A549 (cell line): ENCODE measurements at regions not wholly inside any gene's neighbourhood (a gene's known extent, or its start where the extent isn't known, plus 50 kb on each side); places are given as distances from the start of the nearest gene placed in this dataset.

Experiments
- ATAC-seq, 2 experiments: fragments of 200-7000 bp in 1 of 2; fragments of >200 bp in 1 of 2; cut with Nextera tagmentation in 1 of 2; cut with Tn5 transposase in 1 of 2; 3 replicates each; pipeline versions ENCODE4 v1.8.0 to v1.9.1; 2018 to 2020; ENCODE audit warnings: mild to moderate bottlenecking in 1 of 2, moderate library complexity in 1 of 2
- CTCF ChIA-PET: fragments of 300-600 bp; sonication (Branson Sonifier 250); formaldehyde crosslinking; extraction: SDS; loops from one replicate; lab custom pipeline; 2021; ENCODE audit warnings: antibody characterized with exemption, inconsistent platforms; lab: Yijun Ruan, JAX
- POLR2A ChIA-PET: fragments of 350-600 bp; formaldehyde crosslinking; extraction: SDS; loops from one replicate; lab custom pipeline; 2021; ENCODE audit warnings: antibody characterized with exemption, inconsistent platforms; lab: Yijun Ruan, JAX
- DNase-seq, 2 experiments: peaks; one replicate each; pipeline versions ENCODE4 v3.0.0 to v3.0.0-alpha.2; 2011 to 2016; ENCODE audit warnings: low read depth in 1 of 2, low spot score in 1 of 2
- FAIRE-seq: peaks from 2 replicates; lab custom pipeline; 2011; peaks lifted over from hg19 to GRCh38; lab: Jason Lieb, UNC
- H3K27ac ChIP-seq, 2 experiments: fragments of >200 bp; sonication (Bioruptor Twin); formaldehyde crosslinking; 3 replicates each; pipeline ENCODE4 v1.5.1; 2016 to 2017
- H3K4me1 ChIP-seq: fragments of >200 bp; sonication (Bioruptor Twin); formaldehyde crosslinking; 3 replicates; pipeline ENCODE4 v1.6.1; 2016
- H3K4me2 ChIP-seq: fragments of >200 bp; sonication (Bioruptor Twin); formaldehyde crosslinking; 3 replicates; pipeline ENCODE4 v1.6.1; 2016
- H3K4me3 ChIP-seq: fragments of >200 bp; sonication (Bioruptor Twin); formaldehyde crosslinking; 3 replicates; pipeline ENCODE4 v1.5.1; 2016
- H3K9me3 ChIP-seq: fragments of >200 bp; sonication (Bioruptor Twin); formaldehyde crosslinking; 3 replicates; pipeline ENCODE4 v1.6.1; 2016
- CEBPB ChIP-seq, 2 experiments: fragments of >200 bp in 1 of 2; sonication (Bioruptor Twin) in 1 of 2; formaldehyde crosslinking in 1 of 2; IDR thresholded peaks; 2 replicates each; pipeline ENCODE4 v1.6.1; 2012 to 2016
- EHMT2 ChIP-seq: fragments of 200-600 bp; sonication (generic); IDR thresholded peaks from 2 replicates; pipeline ENCODE4 v1.6.1; 2016; ENCODE audit warnings: antibody characterized with exemption, low read depth, mild to moderate bottlenecking, moderate library complexity
- ESRRA ChIP-seq: fragments of 150-350 bp; IDR thresholded peaks from 2 replicates; pipeline ENCODE4 v1.6.1; 2014; ENCODE audit warnings: mild to moderate bottlenecking, low read length, borderline replicate concordance
- FOSB ChIP-seq: fragments of 250-450 bp; sonication (Bioruptor Pico); IDR thresholded peaks from 2 replicates; pipeline ENCODE4 v1.5.0; 2020; ENCODE audit warnings: mild to moderate bottlenecking, moderate library complexity
- HDAC2 ChIP-seq: fragments of 200-600 bp; sonication (generic); IDR thresholded peaks from 2 replicates; pipeline ENCODE4 v1.6.1; 2016
- HEYL ChIP-seq: fragments of 250-450 bp; sonication (Bioruptor Pico); IDR thresholded peaks from 2 replicates; pipeline ENCODE4 v1.8.0; 2021; ENCODE audit warnings: mild to moderate bottlenecking, moderate library complexity
- HOXA7 ChIP-seq: fragments of 250-450 bp; sonication (Bioruptor Pico); IDR thresholded peaks from 2 replicates; pipeline ENCODE4 v1.5.0; 2020; ENCODE audit warnings: mild to moderate bottlenecking, moderate library complexity
- HOXB5 ChIP-seq: fragments of 250-450 bp; sonication (Bioruptor Pico); IDR thresholded peaks from 2 replicates; pipeline ENCODE4 v1.5.0; 2020; ENCODE audit warnings: mild to moderate bottlenecking, moderate library complexity
- JUNB ChIP-seq: fragments of >200 bp; sonication (Bioruptor Twin); formaldehyde crosslinking; IDR thresholded peaks from 2 replicates; pipeline ENCODE4 v1.6.1; 2016
- KDM1A ChIP-seq: fragments of 200-600 bp; sonication (generic); IDR thresholded peaks from 2 replicates; pipeline ENCODE4 v1.6.1; 2016; ENCODE audit warnings: low read depth, mild to moderate bottlenecking
- KDM5A ChIP-seq: fragments of 200-600 bp; sonication (generic); IDR thresholded peaks from 2 replicates; pipeline ENCODE4 v1.6.1; 2016; ENCODE audit warnings: antibody characterized with exemption, mild to moderate bottlenecking
- MAZ ChIP-seq: fragments of 150-350 bp; IDR thresholded peaks from 2 replicates; pipeline ENCODE4 v1.6.1; 2014; ENCODE audit warnings: antibody characterized with exemption, low read depth, low read length, borderline replicate concordance
- NR3C1 ChIP-seq: fragments of >200 bp; sonication (Bioruptor Twin); formaldehyde crosslinking; IDR thresholded peaks from 3 replicates; pipeline ENCODE4 v1.6.1; 2017
- PHF8 ChIP-seq: fragments of 200-600 bp; sonication (generic); IDR thresholded peaks from 2 replicates; pipeline ENCODE4 v1.6.1; 2016; ENCODE audit warnings: low read depth, mild to moderate bottlenecking, antibody characterized with exemption, moderate library complexity, borderline replicate concordance
- POLR2A ChIP-seq: IDR thresholded peaks from 2 replicates; pipeline ENCODE4 v1.6.1; 2012; ENCODE audit warnings: mild to moderate bottlenecking, low read length
- POLR2AphosphoS2 ChIP-seq: conservative IDR thresholded peaks from 2 replicates; pipeline ENCODE4 v1.6.1; 2012; ENCODE audit warnings: low read length, improper control_type of control experiment, inconsistent platforms
- RARB ChIP-seq: fragments of 250-450 bp; sonication (Bioruptor Pico); IDR thresholded peaks from 2 replicates; pipeline ENCODE4 v1.8.0; 2021; ENCODE audit warnings: mild to moderate bottlenecking, moderate library complexity
- RCOR1 ChIP-seq: fragments of 150-350 bp; IDR thresholded peaks from 2 replicates; pipeline ENCODE4 v1.6.1; 2014; ENCODE audit warnings: antibody characterized with exemption, low read length, low read depth
- RFX5 ChIP-seq: fragments of 450-650 bp; IDR thresholded peaks from 2 replicates; pipeline ENCODE4 v1.7.1; 2014; ENCODE audit warnings: antibody characterized with exemption, mild to moderate bottlenecking, moderate library complexity
- RNF2 ChIP-seq: fragments of 200-600 bp; sonication (generic); IDR thresholded peaks from 2 replicates; pipeline ENCODE4 v1.6.1; 2016; ENCODE audit warnings: low read depth, mild to moderate bottlenecking, antibody characterized with exemption, moderate library complexity, borderline replicate concordance
- TFCP2L1 ChIP-seq: fragments of 250-450 bp; sonication (Bioruptor Pico); IDR thresholded peaks from 2 replicates; pipeline ENCODE4 v1.5.0; 2021; ENCODE audit warnings: mild to moderate bottlenecking
- ZC3H11A ChIP-seq: fragments of 450-650 bp; IDR thresholded peaks from 2 replicates; pipeline ENCODE4 v1.6.1; 2014; ENCODE audit warnings: antibody characterized with exemption, mild to moderate bottlenecking
- ZFP36 ChIP-seq: fragments of 450-650 bp; IDR thresholded peaks from 2 replicates; pipeline ENCODE4 v1.6.1; 2014; ENCODE audit warnings: borderline replicate concordance; ENCODE audit not compliant: partially characterized antibody
- ZNF302 ChIP-seq: fragments of 250-450 bp; sonication (Bioruptor Pico); IDR thresholded peaks from 2 replicates; pipeline ENCODE4 v1.9.0; 2021; ENCODE audit warnings: inconsistent platforms, mild to moderate bottlenecking, moderate library complexity
- ZSCAN20 ChIP-seq: fragments of 250-450 bp; sonication (Bioruptor Pico); IDR thresholded peaks from 2 replicates; pipeline ENCODE4 v1.8.0; 2022; ENCODE audit warnings: mild to moderate bottlenecking, moderate library complexity
- WGBS: methylation state at CpG from one replicate; pipeline ENCODE4 v1.1.6; 2017; ENCODE audit errors: missing lambda C conversion rate; 5-methylcytosine and 5-hydroxymethylcytosine counted together
- TF ChIP-seq, protein P1 (sequence below): IDR thresholded peaks from 2 replicates; pipeline ENCODE4 v1.6.1; 2012
- TF ChIP-seq, protein P2 (sequence below): fragments of 150-350 bp; IDR thresholded peaks from 2 replicates; pipeline ENCODE4 v1.6.1; 2014; ENCODE audit warnings: low read depth, mild to moderate bottlenecking, low read length
- TF ChIP-seq, protein P3 (sequence below): IDR thresholded peaks from 2 replicates; pipeline ENCODE4 v1.6.1; 2012
- TF ChIP-seq, protein P4 (sequence below): fragments of 450-650 bp; IDR thresholded peaks from 2 replicates; pipeline ENCODE4 v1.6.1; 2014; ENCODE audit warnings: antibody characterized with exemption
- TF ChIP-seq, protein P5 (sequence below): fragments of >200 bp; sonication (Bioruptor Twin); formaldehyde crosslinking; IDR thresholded peaks from 3 replicates; pipeline ENCODE4 v1.5.1; 2016

DNA sequence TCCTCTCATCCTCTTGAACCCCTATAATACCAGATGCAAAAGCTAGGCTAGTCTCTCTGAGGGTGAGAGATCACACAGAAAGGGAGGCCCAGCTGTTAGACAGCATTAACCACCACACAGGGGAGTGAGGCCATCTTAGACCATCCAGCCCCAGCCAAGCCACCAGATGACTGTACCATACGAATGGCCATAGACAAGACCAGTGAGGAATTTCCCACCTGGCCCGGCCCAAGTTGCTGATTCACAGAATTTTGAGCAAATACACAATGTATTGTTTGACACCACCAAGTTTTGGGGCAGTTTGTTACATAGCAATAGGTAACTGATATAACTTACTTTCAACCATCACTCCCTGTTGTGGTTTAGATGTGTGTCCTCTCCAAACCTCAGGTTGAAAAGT lies 98.2 kb upstream of the CTNNA2 start:
- TF ChIP-seq MAZ (no peak), PHF8 (no peak), ZC3H11A (no peak)
- TF ChIP-seq, protein P1, sequence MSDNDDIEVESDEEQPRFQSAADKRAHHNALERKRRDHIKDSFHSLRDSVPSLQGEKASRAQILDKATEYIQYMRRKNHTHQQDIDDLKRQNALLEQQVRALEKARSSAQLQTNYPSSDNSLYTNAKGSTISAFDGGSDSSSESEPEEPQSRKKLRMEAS, result no peak
- Histone ChIP-seq H3K4me1 (no peaks in the 10 kb centered on the region), H3K9me3 (0 out of 3 replicates have a peak, but pooled peaks cover 4% of the 10 kb centered on the region), H3K4me2 (no peak overlapping the region), H3K27ac (no peak overlapping the region), H3K4me3 (no peak overlapping the region)
- ChIA-PET CTCF (no interaction called here), POLR2A (no interaction called here)
- no peak for ATAC-seq
- FAIRE-seq, result no peak
- WGBS, result 13% methylated on average over 2 of the region's 2 CpGs
- DNase-seq, result no peak

DNA sequence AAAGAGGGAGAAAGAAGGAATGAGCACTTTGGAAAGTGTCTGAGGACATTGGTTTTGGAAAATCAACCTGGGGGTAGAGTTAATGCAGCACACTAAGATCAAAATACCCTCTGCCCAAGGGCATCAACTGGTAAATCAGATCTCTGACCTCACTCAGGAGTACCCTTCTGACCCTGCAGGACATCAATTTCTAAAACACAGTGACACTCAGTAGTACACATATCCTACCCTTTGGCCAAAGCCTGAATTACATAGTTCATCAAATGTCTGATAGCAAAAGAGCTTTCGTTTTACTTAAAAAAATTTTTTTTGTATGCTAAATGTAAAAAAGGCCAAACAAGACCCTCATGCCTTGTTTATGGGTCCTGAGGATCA lies 118.4 kb upstream of the CTNNA2 start:
- Histone ChIP-seq H3K4me2 (no peak overlapping the region), H3K4me3 (no peak overlapping the region), H3K4me1 (no peaks in the 10 kb centered on the region), H3K9me3 (peaks cover 13% of the 10 kb centered on the region; the same call in 2 of the 3 replicates), H3K27ac (no peak overlapping the region)
- FAIRE-seq (no peak), DNase-seq (no peak), ATAC-seq (no peak)
- CTCF ChIA-PET, result no interaction called here
- TF ChIP-seq RCOR1 (no peak), RARB (CRISPR knock-in tag) (no peak), HOXB5 (CRISPR knock-in tag) (no peak), TFCP2L1 (CRISPR knock-in tag) (no peak), HEYL (CRISPR knock-in tag) (no peak), ZSCAN20 (CRISPR knock-in tag) (no peak), POLR2A (no peak), JUNB (no peak), ZC3H11A (no peak), CEBPB (IDR thresholded peaks at IDR 0.05) (no peak), PHF8 (no peak), KDM5A (no peak), ZFP36 (no peak), FOSB (CRISPR knock-in tag) (no peak), RNF2 (no peak), ESRRA (no peak), RFX5 (no peak), HDAC2 (no peak)
- TF ChIP-seq, protein P2, sequence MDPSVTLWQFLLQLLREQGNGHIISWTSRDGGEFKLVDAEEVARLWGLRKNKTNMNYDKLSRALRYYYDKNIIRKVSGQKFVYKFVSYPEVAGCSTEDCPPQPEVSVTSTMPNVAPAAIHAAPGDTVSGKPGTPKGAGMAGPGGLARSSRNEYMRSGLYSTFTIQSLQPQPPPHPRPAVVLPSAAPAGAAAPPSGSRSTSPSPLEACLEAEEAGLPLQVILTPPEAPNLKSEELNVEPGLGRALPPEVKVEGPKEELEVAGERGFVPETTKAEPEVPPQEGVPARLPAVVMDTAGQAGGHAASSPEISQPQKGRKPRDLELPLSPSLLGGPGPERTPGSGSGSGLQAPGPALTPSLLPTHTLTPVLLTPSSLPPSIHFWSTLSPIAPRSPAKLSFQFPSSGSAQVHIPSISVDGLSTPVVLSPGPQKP, result no peak
- TF ChIP-seq, protein P3, sequence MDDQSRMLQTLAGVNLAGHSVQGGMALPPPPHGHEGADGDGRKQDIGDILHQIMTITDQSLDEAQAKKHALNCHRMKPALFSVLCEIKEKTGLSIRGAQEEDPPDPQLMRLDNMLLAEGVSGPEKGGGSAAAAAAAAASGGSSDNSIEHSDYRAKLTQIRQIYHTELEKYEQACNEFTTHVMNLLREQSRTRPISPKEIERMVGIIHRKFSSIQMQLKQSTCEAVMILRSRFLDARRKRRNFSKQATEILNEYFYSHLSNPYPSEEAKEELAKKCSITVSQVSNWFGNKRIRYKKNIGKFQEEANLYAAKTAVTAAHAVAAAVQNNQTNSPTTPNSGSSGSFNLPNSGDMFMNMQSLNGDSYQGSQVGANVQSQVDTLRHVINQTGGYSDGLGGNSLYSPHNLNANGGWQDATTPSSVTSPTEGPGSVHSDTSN, result no peak
- WGBS, result 18% methylated on average over 1 of the region's 1 CpG
- POLR2A ChIA-PET, result no interaction called here

DNA sequence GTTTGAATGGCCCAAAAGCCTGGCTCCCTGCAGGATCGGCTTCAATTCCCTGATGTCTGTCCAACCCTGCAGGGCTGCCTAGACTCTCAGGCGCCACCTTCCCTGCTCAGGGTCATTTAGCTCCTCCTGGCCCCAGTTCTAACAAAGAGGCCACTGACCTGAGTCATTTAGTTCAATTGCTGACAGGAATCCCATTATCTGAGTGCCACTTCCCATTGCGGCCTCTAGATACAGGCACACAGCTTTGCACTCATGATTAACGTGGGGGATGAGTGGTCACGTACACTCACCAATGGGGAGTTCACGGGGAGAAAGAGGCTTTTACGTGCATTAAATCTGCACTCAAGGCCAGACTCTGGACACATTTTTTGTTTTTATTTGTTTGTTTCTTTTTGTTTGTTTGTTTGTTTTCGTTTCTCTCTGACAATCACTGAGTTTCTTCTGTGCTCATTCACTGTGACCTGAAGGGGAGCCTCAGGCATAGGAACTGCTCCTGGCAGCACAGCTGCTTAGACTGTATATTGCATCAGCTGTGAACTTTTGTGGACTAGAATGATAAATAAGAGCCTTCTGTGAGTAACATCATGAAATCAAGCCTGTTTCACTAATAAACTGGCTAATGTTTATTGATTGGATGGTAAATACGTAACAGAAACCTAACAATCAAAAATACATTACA lies 118.9 kb upstream of the CTNNA2 start:
- Histone ChIP-seq H3K27ac (no peak overlapping the region), H3K4me3 (no peak overlapping the region), H3K4me1 (no peaks in the 10 kb centered on the region), H3K9me3 (peaks cover 12% of the 10 kb centered on the region; the same call in 2 of the 3 replicates), H3K4me2 (no peak overlapping the region)
- no peak for ATAC-seq
- no peak for FAIRE-seq
- ChIA-PET CTCF (no interaction called here), POLR2A (no interaction called here)
- no peak for DNase-seq
- WGBS, result 33% methylated on average over 9 of the region's 9 CpGs
- TF ChIP-seq, protein P3, result no peak
- TF ChIP-seq ZNF302 (CRISPR knock-in tag) (no peak), POLR2AphosphoS2 (no peak), HOXA7 (CRISPR knock-in tag) (no peak), HDAC2 (no peak), NR3C1 (no peak), KDM1A (no peak), RCOR1 (no peak), EHMT2 (no peak)
- TF ChIP-seq, protein P4, sequence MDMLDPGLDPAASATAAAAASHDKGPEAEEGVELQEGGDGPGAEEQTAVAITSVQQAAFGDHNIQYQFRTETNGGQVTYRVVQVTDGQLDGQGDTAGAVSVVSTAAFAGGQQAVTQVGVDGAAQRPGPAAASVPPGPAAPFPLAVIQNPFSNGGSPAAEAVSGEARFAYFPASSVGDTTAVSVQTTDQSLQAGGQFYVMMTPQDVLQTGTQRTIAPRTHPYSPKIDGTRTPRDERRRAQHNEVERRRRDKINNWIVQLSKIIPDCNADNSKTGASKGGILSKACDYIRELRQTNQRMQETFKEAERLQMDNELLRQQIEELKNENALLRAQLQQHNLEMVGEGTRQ, result no peak
- TF ChIP-seq, protein P1, result no peak
- TF ChIP-seq, protein P5, sequence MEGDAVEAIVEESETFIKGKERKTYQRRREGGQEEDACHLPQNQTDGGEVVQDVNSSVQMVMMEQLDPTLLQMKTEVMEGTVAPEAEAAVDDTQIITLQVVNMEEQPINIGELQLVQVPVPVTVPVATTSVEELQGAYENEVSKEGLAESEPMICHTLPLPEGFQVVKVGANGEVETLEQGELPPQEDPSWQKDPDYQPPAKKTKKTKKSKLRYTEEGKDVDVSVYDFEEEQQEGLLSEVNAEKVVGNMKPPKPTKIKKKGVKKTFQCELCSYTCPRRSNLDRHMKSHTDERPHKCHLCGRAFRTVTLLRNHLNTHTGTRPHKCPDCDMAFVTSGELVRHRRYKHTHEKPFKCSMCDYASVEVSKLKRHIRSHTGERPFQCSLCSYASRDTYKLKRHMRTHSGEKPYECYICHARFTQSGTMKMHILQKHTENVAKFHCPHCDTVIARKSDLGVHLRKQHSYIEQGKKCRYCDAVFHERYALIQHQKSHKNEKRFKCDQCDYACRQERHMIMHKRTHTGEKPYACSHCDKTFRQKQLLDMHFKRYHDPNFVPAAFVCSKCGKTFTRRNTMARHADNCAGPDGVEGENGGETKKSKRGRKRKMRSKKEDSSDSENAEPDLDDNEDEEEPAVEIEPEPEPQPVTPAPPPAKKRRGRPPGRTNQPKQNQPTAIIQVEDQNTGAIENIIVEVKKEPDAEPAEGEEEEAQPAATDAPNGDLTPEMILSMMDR, result no peak
